Hypothalamus (tissue), 51 donors: ENCODE measurements at regions not wholly inside any gene's neighbourhood (a gene's known extent, or its start where the extent isn't known, plus 50 kb on each side); places are given as distances from the start of the nearest gene placed in this dataset.
A peak's percentile ranks its signal among the peaks of the same experiment; 100 is the strongest.
"Not testable (repeated sequence)": the region's sequence is repeated elsewhere in the genome, so short reads cannot be mapped to it uniquely, and the experiment has no call there.

Experiments
- DNase-seq, 51 donors: peaks; one replicate each; lab custom pipeline; 2025; lab: John Stamatoyannopoulos, UW

- no peak for DNase-seq
These were observed 171.1 kb upstream of the RGS17 start for GRCh38 chr6:153302133-153302532.

DNA sequence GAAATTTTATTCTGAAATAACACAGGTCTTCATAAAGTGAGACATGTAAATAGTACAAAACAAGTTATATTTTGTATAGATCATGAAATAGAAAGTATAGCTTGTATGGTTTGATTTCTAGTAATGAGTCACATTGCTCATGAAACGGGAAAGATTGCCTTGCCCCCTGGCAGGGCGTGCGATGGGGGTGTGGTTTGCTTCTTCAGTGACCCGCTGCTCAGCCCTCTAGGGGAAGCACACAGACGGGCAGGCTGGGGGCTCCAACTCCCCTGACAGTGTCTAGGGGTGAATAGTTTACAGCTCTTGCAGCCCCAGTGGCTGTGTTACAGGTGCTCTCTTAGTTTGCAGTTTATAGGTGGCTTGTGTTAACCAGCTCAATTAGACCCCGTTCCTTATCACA is 170.5 kb upstream of the RGS17 start:
- no peak for DNase-seq

- DNase-seq = not testable (repeated sequence)
These were observed 151.4 kb upstream of the RGS17 start for GRCh38 chr6:153282456-153282855.

- no peak for DNase-seq
These were observed 144.9 kb upstream of the RGS17 start for GRCh38 chr6:153275997-153276396.

GRCh38 chr6:153272201-153272980 is 141.3 kb upstream of the RGS17 start:
- no peak for DNase-seq

DNA sequence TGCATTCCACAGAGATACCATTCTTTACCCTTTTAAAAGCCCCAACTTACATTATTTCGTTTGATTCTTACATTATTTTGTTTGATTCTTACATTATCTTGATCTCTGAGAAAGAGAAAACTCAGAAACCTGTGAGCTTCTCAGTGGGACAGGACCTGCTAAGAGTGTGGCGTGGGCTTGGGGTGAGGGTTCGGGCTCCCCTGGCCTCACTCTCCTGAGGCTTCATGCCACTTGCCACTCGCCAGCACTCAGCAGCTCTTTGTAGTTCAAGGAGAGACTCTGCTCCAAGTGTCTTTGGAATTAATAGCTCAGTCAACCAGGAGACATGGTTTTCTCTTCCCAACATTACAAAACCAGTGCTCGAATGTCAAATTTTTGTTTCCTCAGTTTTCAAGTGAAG is 132.4 kb upstream of the RGS17 start:
- no peak for DNase-seq

GRCh38 chr6:153251326-153251725 is 120.2 kb upstream of the RGS17 start:
- no peak for DNase-seq

- DNase-seq = no peak
These were observed 106.6 kb upstream of the RGS17 start for GRCh38 chr6:153237670-153238069.

DNA sequence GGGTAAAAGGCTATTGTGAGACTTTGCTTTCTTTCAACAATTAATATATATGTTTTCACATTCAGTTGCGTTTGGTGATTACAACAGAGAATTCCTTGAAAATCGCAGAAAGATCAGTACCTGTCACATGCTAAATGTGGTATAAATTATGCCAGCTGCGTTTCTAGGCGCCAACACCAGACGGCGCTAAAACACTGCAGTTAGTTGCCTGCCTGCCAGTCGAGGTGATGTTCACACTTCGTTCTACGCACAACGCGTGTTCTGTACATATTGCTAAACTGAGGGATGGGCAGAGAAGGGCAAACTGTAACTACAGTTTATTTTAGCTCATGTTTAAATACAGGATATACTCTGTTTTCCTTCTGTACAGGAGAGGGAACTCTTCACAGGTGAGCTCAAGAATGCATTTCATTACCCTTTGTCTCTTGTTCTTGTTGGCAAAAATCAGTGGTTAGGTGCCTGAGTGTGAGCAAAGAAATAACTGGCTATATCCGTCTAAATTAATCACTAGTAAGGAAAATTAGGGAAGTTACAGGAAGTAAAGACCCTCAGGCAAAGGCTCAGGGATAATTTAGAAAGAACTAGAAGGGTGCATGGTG is 100.1 kb upstream of the RGS17 start:
- DNase-seq = peak in 39 of 51 donors; percentile 1 to 64 (median 20)

DNA sequence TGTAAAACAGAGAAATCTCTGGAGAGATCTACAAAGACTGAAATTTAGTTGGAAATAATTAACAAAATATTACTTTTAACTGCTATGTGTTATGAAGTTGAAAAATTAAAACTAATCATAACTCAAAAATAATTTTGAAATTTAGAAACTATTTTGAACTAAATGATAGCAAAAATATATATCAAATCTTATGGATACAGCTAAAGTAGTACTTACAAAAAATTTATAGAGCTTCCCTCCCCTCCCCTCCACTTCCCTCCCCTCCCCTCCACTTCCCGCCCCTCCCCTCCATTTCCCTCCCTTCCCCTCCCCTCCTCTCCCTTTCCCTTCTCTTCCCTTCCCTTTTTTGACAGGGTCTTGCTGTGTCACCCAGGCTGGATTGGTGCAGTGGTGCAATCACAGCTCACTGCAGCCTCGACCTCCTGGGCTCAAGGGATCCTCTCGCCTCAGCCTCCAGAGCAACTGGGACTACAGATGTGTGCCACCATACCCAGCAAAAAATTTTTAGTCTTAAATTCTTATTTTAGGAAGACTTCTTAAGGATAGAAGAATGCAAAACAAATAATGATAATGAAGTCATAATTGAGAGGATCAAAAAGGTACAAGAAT is 87.2 kb upstream of the RGS17 start:
- DNase-seq = no peak

DNA sequence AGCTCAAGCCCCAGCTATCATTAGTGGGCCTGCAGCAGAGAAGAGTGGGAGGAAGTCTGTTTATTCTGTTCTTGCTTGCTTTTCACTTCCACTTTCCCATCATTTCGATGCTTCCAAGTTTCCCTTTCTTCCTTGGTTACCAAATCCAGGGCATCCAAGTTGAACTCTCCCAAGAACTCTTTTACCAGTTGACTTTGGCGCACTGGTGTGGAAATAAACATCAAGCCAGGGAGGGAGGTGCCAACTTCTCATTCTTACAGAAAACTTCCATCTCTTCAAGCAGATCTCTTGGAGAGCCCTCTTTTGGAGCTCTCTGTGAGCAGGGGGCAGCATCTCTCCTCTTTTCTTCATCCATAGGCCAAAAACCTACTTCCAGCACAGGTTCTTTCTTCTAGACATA is 85.7 kb upstream of the RGS17 start:
- DNase-seq = no peak

GRCh38 chr6:153215242-153215641 is 84.2 kb upstream of the RGS17 start:
- DNase-seq = no peak

DNA sequence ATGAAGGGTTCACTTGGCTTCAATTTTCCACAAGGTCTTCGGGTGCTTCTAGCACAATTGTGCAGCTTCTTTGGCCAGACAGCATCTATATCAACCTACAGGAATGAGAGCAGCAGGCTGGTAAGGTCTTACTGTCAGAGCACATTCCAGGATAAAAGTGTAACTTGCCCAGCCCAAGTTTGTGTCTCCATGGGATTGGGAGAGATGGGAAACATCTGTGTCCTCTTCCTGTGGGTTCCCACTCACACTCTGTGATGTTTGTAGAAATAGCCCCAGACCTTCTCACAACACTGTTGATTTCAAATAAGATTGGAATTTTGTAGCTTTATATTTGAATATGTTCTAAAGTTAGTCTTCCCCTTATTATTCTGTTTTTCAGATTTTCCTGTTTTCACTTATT is 83.4 kb upstream of the RGS17 start:
- no peak for DNase-seq

DNA sequence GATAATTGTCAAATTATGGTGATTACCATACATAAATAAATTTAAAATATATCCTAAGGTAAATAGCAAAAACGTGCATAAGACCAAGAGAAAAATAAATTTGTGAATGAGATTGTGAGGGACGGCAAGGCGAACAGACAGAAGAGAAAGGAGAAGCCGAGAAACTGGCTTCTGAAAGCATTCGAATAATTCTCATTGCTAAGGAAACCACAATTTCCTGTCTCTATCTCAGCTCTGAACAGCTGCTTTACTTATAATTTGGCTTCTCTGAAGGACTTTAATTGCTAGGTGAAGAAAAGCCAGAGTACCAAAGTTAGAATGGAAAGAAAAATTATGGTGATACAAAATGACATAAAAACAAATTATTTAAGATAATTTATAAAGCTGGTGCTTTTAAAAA is 79.0 kb upstream of the RGS17 start:
- no peak for DNase-seq

DNA sequence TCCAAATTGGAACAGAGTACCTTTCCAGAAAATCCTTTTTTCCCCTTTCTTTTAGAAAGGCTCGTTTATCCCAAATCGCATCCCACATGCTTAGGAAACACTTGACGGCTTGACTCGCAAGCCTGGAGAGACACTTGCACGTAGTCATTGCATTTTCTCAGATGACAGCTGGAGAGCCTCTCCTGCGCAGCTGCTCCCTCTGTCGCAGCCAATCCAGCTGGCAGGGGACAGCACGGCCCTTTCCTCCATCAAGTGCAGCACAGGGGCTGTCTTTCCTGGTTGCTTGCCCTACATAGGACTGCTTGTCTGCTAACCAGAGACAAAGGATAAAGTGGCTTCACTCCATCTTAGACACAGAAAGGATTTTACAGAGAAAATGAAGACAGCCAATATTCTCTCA is 77.6 kb upstream of the RGS17 start:
- peak in 6 of 51 donors; percentile 1 to 17 (median 2) for DNase-seq

DNA sequence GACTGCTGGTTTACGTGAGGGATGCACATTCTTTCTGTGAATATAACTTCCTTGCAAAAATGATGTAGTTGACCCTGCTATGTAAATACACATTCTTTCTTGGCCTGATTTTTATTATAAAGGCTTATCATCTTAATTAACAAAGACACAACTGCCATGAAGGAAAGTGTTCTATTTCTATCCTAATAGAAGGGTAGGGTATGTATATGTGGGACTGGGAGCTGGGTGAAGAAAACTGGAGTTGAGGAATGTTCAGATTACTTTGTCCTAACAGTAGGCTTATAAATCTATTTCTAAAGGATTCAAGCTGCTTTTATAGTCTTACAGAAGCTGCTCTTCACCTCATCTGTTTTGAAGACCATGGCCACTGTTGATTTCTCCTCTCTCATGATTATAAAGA is 76.5 kb upstream of the RGS17 start:
- no peak for DNase-seq

DNA sequence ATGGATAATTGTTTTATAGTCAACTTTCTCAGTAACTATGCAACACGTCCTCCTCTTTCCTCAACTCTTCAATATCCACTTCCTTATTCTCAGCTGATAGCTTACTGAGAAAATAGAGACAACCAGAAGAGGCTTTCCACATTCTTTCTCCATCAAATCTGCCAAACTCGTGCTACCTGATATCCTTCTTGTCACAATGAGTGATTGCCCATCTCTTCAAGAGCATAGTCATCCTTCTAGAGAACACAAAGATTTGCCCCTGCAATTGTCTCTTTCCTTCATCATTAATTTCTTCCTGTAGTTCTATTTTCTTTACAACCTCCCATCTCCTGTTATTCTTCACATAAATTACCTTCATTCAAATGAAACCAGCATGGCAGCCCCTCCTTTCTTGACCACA is 75.9 kb upstream of the RGS17 start:
- no peak for DNase-seq

GRCh38 chr6:153192943-153193885 is 62.1 kb upstream of the RGS17 start:
- no peak for DNase-seq

- DNase-seq = no peak
These were observed 52.8 kb upstream of the RGS17 start for GRCh38 chr6:153183925-153184324.
